DMS 273 (cell line): ENCODE measurements at regions not wholly inside any gene's neighbourhood (a gene's known extent, or its start where the extent isn't known, plus 50 kb on each side); places are given as distances from the start of the nearest gene placed in this dataset.

Experiments used
- DNase-seq: peaks from one replicate; lab custom pipeline; 2025; ENCODE audit not compliant: unreplicated experiment; lab: John Stamatoyannopoulos, UW

GRCh38 chr13:30359991-30360390, 52.6 kb upstream of the KATNAL1 start:
- DNase-seq: no peak

DNA sequence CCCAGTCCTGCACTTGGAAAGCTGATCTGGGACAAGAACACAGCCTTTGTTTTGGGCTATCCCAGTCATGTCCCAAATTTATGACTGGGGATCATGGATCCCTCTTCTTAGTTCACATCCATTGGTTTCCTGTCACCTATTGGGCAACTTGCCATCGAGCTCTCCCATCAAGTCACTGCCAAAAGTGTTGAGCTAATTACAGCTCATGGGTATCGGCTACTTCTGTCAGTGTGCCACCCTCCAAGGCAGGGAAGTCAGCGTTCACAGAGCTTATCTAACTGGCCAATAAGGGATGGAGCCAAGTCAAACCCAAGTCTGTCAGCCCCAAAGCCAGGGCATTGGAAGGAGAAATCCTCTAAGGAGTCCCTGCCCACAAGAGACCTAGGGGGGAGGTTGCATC, 53.2 kb upstream of the KATNAL1 start:
- no peak for DNase-seq

DNA sequence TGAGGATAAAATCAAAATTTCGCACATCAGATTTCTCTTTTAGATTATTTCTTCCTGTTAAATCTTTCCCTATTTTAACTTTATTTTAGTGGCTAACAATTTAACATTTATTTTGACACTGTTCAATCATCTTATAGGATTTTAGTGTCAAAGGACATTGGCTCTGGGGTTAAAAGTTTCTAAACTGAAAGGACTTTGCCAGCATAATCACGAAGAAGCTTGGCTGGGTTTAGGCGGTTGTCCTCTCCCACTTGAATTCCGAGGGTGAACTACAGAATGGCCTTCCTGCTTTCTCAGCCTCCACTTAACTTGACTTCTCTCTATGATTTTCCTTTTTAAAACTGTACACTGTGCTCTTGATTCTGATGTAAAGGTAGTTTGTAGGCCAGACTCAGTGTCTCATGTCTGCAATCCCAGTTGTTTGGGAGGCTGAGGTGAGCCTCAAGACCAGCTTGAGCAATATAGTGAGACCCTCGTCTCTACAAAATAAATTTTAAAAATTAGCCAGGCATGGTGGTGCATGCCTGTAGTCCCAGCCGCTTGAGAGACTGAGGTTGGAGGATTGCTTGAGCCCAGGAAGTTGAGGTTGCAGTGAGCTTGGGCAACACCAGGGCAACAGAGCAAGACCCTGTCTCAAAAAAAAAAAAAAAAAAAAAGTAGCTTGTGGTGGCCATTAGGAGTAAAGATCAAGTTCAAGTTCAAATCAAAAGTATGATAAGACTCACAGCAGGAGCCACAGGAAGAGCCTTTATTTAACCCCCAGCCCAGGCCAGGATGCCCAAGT, 54.8 kb upstream of the KATNAL1 start:
- no peak for DNase-seq

DNA sequence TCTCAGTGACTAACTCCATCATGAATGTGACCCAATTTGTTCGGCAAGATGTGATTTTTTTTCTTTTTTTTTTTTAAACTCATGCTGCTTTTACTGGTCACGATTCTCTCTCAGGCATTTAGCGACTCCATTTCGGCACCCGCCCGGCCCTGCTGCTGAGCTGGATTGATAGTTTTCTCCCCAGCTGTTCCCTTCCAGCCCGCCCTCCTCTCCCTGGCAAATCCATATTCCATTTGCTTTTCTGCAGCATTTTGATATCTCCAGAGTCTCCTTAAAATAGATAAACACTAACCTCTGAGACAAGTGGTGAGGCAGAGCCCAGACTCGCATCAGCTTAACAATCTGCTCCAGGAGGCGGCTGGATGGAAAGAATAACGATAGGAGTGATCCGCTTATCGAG, 55.5 kb upstream of the KATNAL1 start:
- no peak for DNase-seq

DNA sequence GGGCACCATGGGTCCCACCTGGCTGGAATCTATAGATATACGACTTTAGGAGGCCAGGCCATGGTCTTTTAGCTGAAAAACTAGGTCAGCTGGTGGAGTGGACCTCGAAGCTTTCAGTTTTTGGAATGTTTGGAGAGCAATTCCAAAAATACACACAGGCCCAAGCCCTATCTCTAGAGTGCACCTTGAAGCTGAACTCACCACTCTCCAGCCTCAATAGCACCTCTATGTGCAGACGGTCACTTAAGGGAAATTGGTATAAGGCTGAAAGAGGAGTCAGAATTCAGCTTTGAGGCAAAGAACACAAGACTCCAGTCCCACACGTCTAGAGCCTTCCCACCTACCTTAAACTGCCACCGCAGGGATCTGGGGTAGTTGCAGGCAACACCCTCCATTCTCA, 56.4 kb upstream of the KATNAL1 start:
- DNase-seq: no peak

GRCh38 chr13:30364133-30364532, 56.8 kb upstream of the KATNAL1 start:
- DNase-seq: no peak

DNA sequence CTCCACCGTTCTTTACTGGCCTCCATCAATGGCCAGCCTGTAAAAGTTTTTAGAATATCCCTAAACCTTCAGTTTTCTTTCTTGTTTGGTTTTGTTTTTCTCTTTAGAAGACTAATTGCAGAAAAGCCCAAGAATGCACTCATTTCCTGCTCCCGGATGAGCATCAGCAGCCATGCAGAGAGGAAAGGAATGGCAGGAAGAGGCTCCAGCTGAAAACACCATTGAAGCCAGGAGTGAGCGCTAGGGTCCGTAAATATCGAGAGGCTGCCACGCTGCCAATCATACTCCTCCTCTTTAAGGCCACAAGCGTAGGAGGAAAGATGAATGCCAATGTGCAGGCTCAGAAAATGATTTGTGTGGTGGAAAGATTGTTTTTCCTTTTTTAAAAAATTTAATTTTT, 57.4 kb upstream of the UBE2L5 start:
- no peak for DNase-seq

DNA sequence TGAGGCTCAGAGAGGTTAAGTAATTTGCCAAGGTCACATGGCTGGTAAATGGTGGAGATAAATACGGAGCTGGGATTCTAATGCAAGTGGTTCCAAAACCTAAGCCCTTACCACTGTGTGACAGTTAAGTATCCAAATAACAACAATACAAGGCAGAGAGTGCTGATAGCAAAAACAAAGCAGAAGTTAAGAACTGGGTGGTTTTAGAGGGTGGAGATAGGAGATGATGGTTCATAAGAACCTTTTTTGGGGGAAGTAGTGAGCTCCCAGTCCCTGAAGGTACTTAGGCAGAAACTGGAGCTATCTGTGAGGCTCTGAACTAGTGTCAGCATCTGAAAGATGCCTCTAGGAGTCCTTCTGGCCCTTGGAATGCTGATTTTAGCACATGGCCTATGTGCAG, 56.2 kb upstream of the UBE2L5 start:
- no peak for DNase-seq

DNA sequence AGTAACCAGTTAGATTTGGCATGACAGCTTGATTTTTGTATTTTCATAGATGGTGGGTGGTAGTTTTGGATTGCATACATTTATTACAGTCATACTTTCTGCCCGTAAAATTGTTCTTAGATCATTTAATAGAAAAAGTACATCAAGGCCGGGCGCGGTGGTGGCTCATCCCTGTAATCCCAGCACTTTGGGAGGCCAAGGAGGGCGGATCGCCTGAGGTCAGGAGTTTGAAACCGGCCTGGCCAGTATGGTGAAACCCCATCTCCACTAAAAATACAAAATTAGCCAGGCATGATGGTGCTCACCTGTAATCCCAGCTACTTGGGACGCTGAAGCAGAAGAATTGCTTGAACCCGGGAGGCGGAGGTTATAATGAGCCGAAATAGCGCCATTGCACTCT, 55.0 kb upstream of the UBE2L5 start:
- DNase-seq: no peak

- DNase-seq: no peak
Observed at GRCh38 chr13:30370146-30370545, 52.1 kb upstream of the UBE2L5 start.

DNA sequence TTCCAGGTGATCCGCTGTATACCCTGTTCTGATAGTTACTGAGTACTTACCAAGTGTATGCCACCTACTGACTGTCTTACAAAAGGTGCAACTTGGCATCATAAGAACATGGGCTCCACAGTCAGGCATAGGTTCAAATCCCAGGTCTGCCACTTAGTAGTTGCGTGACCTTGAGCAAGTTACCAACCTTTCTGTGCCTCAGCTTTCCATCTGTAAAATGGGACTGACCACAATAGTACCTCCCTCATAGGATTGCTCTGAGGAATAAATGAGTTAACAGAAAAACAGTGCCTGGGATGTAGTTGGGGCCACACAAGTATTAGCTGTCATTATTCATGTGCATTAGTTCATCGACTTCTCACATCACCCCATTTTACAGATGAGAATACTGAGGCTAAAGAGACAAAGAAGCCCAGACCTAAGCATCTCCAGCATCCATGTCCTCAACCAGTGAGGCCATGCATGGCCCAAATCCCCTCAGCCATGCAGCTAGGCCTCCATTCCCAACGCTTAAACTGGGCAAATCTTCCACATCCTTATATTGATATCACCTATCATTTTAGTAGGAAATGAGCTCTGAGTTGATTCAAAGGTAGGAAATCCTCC, 51.3 kb upstream of the UBE2L5 start:
- DNase-seq: no peak

GRCh38 chr13:30371649-30372265, 50.5 kb upstream of the UBE2L5 start:
- peak; percentile 12 for DNase-seq
